ENCODE measurements at regions not wholly inside any gene's neighbourhood (a gene's known extent, or its start where the extent isn't known, plus 50 kb on each side); places are given as distances from the start of the nearest gene placed in this dataset.

DNA sequence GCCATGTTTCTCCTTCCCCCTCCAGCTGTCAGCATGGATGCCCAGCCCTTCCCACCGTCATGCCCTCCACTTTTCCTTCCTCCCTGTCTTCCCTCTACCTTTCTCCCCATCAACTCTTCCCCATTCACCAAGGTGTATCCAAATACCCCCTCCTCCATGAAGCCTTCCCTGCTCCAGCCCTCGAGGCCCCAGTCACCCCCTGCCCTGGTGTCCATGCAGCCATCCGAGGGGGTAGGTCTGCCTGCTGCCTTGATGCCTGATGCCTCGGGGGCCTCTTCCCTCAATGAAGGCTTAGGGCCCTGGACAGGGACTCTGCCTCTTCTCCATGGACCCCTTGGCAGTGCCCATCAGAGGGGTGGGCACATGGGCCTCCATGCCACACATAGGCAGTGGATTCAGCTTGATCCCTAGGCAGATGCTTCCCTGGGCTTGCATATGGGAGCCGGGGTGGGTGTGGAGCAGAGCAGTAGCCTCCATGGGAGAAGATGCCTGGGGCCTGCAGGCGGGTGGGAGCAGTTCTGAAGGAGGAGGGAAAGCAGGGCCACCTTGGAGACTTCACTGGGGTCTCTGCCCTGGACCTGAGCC, 795.8 kb downstream of the BRD1 start:
- no peak for DNase-seq (ENCODE audit: low spot score)

DNA sequence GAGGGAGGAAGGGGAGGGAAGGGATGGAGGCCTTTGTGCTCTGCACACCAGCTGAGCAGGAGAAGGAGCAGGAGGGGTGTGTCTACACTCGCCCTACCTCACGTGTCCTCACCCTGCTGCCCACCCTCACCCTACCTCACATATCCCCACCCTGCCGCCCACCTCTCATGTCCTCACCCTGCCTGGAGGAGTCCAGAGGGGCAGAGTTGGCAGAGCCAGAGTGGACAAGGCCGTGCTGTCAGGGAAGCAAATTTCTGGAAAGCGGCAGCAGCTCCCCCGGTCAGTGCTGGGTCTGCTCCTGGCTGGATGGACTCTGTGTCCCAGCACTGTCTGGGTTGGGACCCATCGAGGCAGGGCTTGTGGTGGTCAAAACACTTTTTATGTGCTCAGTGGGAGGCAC, 799.6 kb downstream of the BRD1 start:
- no peak for DNase-seq (ENCODE audit: low spot score)

- no peak for DNase-seq (ENCODE audit: low spot score)
These were observed 800.4 kb downstream of the BRD1 start for GRCh38 chr22:49027368-49027670.

- DNase-seq (ENCODE audit: low spot score): no peak
These were observed 800.9 kb downstream of the BRD1 start for GRCh38 chr22:49026494-49027367.

GRCh38 chr22:49025791-49026493, 801.7 kb downstream of the BRD1 start:
- DNase-seq (ENCODE audit: low spot score): no peak

GRCh38 chr22:49024775-49025440, 802.8 kb downstream of the BRD1 start:
- no peak for DNase-seq (ENCODE audit: low spot score)

DNA sequence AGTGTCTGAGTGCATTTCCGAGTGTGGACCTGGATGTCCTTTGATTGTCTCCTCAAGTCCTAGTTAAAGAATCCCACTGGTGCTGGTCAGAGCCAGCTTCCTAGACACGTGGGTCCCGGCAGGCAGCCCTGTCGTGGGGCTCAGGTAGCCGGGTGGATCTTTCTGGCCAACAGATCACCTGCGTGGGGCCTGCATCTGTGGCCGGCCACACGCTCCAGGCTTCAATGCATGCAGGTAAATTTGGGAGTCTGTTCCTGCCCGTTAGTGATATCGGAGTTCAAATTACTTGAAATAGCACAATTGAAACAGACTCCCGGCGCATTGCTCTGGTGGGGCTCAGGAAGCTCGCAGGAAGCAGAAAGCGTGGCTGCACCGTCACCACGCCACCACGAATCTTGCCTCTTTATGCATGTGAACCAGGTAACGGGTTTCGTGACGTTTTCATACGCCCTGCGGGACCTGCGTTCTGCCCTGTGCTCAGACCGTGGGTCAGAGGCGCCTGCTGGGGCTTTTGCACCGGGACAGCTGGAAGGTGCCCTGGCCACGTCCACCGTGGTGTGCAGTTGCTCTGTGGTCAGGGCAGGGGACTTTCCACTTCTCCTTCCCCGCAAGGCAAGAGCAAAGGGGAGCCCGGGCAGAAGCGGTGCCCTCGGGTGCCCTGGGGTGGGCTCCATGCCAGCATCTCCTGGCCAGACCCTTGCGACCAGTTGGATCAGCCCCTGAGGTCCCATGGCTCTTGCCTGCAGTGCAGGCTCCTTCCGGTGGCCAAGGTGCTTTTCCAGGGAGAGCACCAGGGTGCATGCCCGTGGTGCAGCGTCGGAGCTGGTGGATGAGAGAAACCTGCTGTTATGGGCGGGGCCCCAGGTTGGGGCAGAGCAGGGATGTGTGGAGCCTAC, 803.5 kb downstream of the BRD1 start:
- no peak for DNase-seq (ENCODE audit: low spot score)

- DNase-seq (ENCODE audit: low spot score): no peak
These were observed 804.4 kb downstream of the BRD1 start for GRCh38 chr22:49023161-49023878.

DNA sequence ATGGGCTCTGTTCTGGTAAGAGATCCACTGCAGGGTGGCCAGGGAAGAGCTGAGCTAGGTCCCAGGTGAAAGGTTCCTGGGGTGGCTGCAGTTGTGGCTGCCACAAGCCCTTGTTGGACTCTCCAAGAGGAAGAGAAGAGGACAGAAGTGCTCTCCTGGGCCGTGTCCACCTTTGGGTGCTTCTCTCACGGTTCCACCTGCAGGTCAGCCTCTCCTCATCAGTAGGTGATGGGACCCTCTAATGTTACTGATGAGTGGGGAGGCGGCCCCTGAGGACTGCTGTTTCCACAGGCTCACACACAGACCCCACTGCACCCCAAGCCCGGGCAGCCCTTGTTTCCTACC, 804.9 kb downstream of the BRD1 start:
- no peak for DNase-seq (ENCODE audit: low spot score)

- no peak for DNase-seq (ENCODE audit: low spot score)
These were observed 805.5 kb downstream of the BRD1 start for GRCh38 chr22:49021926-49022815.

GRCh38 chr22:49021131-49021925, 806.3 kb downstream of the BRD1 start:
- no peak for DNase-seq (ENCODE audit: low spot score)

DNA sequence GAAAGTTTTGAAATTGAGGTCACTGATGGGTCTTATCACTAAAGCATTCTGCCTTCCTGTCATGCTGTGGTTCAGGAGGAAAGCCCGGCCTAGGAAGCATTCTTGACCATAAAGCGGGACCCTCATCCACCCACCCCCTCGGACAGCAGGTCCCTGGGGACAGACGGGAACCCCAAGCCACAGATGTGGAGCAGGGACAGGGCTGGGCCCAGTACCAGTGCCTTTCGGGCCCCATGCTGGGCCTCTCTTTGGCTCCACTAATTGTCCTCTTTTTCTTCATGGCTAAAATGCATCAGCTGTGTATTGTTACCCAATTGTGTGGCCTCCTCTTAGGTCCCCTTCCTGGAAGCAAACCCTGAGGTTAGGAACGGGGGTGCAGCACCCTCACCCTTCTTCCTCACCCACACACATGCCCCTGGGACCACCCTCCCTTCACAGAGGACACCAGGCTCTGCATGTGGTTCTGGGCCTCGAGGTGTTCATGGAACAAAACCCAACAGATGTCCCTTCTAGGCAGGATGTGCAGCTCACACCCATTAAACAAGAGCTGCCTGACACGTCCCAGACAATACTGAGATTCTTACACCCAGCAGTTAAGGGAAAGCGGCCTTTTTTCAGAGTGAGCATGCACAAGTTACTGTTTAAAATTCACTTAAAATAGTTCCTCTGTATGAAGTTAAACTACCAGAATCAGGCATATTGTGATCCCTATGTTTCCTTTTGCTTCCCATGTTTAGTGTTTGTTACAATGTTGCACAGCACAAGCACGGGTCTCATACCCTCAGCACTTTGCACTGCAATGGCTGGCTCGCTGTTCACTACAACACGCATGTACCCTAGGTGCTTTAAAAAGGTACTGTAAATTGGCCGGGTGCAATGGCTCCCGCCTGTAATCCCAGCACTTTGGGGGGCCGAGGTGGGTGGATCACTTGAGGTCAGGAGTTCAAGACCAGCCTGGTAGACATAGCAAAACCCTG, 807.6 kb downstream of the BRD1 start:
- DNase-seq (ENCODE audit: low spot score): no peak

GRCh38 chr22:49018601-49019000, 809.1 kb downstream of the BRD1 start:
- DNase-seq (ENCODE audit: low spot score): no peak

GRCh38 chr22:49017482-49018329, 810.0 kb downstream of the BRD1 start:
- no peak for DNase-seq (ENCODE audit: low spot score)

- DNase-seq (ENCODE audit: low spot score): no peak
These were observed 810.7 kb downstream of the BRD1 start for GRCh38 chr22:49016909-49017481.

GRCh38 chr22:49015993-49016908, 811.4 kb downstream of the BRD1 start:
- no peak for DNase-seq (ENCODE audit: low spot score)

All from AG08396 (cell line).